Glomerular endothelial cell (primary cell): ENCODE measurements at regions not wholly inside any gene's neighbourhood (a gene's known extent, or its start where the extent isn't known, plus 50 kb on each side); places are given as distances from the start of the nearest gene placed in this dataset.

ENCODE experiments used
- DNase-seq: peaks from one replicate; pipeline ENCODE4 v3.0.0-alpha.2; 2011; ENCODE audit warnings: low read depth, low spot score; ENCODE audit errors: extremely low read depth

- DNase-seq: no peak
Measured at GRCh38 chr11:115075356-115075755, 397.0 kb downstream of the NXPE2 start.

- DNase-seq: no peak
Measured at GRCh38 chr11:115077740-115078139, 399.4 kb downstream of the NXPE2 start.

- DNase-seq: no peak
Measured at GRCh38 chr11:115078461-115079438, 400.4 kb downstream of the NXPE2 start.

- no peak for DNase-seq
Measured at GRCh38 chr11:115080923-115081680, 402.8 kb downstream of the NXPE2 start.

GRCh38 chr11:115081972-115082371, 403.6 kb downstream of the NXPE2 start:
- no peak for DNase-seq

- no peak for DNase-seq
Measured at GRCh38 chr11:115083144-115083806, 404.9 kb downstream of the NXPE2 start.

GRCh38 chr11:115084231-115084630, 405.9 kb downstream of the NXPE2 start:
- no peak for DNase-seq

- DNase-seq: no peak
Measured at GRCh38 chr11:115085461-115086210, 407.3 kb downstream of the NXPE2 start.

- DNase-seq: no peak
Measured at GRCh38 chr11:115087791-115088190, 409.5 kb downstream of the NXPE2 start.

GRCh38 chr11:115092516-115092915, 411.7 kb downstream of the CADM1 start:
- no peak for DNase-seq

GRCh38 chr11:115097796-115098408, 406.3 kb downstream of the CADM1 start:
- DNase-seq: no peak

- DNase-seq: no peak
Measured at GRCh38 chr11:115100706-115101105, 403.5 kb downstream of the CADM1 start.

GRCh38 chr11:115103921-115104320, 400.3 kb downstream of the CADM1 start:
- no peak for DNase-seq

GRCh38 chr11:115104851-115105453, 399.3 kb downstream of the CADM1 start:
- DNase-seq: no peak

GRCh38 chr11:115111066-115111465, 393.1 kb downstream of the CADM1 start:
- no peak for DNase-seq

GRCh38 chr11:115112754-115113153, 391.5 kb downstream of the CADM1 start:
- DNase-seq: no peak

GRCh38 chr11:115117956-115118493, 386.2 kb downstream of the CADM1 start:
- no peak for DNase-seq

GRCh38 chr11:115119146-115119545, 385.1 kb downstream of the CADM1 start:
- DNase-seq: no peak
